DMS114 treated with DMSO at 0.1 percent for 48 hours (cell line): ENCODE measurements at regions not wholly inside any gene's neighbourhood (a gene's known extent, or its start where the extent isn't known, plus 50 kb on each side); places are given as distances from the start of the nearest gene placed in this dataset.

Source experiments
- DNase-seq: peaks from one replicate; lab custom pipeline; 2025; ENCODE audit not compliant: unreplicated experiment; lab: John Stamatoyannopoulos, UW

DNA sequence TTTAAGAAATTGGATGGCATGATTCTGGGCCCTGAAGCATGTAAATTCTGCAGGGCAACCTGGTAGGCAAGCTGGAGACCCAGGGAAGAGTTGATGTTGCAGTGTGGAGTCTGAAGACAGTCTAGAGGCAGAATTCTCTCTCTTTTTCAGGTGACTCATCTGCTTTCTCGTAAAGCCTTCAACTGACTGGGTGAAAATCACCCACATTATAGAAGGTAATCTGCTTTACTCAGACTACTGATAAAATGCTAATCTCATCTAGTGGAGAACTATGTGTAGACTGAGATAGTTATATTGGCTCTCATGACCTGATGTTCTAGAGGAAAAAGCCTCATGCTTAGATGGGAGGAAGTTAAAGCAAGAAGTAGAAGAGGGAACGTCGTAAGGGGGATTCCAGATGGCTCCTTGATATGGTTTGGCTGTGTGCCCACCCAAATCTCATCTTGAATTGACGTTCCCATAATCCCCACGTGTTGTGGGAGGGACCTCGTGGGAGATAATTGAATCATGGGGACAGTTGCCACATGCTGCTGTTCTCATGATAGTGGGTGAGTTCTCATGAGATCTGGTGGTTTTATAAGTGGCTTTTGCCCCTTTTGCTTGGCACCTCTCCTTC, 723.8 kb downstream of the BCL11B start:
- no peak for DNase-seq

DNA sequence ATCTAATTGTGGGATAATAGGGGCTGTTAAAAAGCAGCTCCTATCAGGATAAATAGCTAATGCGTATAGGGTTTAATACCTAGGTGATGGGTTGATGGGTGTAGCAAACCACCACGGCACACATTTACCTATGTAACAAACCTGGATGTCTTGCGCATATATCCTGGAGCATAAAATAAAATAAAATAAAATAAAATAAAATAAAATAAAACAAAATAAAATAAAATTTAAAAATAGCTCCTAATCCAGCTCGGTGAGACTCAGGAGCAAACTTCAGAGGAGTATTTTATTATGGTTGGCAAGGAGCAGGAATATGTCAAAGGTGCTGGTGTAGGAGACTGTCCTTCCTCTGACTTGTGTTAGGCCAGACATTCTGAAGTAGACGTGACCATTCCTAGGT, 721.0 kb downstream of the BCL11B start:
- no peak for DNase-seq

DNA sequence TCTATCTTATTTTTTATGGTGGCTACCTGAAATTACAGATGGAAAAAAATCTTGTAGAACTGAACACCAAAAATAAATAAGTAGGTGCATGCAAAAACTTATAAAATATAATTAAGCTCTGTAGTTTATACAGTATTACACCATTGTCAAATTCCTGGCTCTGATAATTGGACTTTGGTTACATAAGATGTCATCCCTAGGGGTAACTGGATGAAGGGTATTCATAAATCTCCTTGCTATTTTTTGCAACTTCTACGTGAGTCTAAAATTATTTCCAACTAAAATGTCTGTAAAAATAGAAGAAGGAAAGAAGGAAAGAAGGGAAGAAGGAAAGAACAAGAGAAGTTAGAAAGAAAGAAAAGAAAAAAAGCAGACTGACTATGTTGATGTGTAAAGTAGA, 716.6 kb downstream of the BCL11B start:
- DNase-seq, result no peak

GRCh38 chr14:98564006-98564405, 708.0 kb downstream of the BCL11B start:
- DNase-seq, result no peak

GRCh38 chr14:98564541-98564940, 707.5 kb downstream of the BCL11B start:
- DNase-seq, result no peak

GRCh38 chr14:98571104-98571503, 700.9 kb downstream of the BCL11B start:
- no peak for DNase-seq

DNA sequence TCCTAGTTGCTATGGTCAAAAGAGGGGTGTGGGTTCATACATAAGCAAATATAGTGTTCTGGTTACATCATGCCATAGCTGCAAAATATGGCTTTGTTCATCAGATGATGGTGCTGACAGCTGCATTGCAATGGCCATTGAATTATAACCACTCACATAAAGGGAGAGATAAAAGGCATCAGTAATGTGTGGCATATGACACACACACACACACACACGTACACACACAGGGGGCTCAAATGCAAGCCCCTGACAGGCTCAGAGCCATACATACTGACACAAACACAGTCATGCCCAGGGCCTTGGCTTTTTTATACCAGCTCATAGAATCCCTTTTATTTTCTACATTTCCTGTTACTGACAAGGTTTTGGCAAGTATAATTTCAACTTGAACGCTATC, 698.9 kb downstream of the BCL11B start:
- no peak for DNase-seq

DNA sequence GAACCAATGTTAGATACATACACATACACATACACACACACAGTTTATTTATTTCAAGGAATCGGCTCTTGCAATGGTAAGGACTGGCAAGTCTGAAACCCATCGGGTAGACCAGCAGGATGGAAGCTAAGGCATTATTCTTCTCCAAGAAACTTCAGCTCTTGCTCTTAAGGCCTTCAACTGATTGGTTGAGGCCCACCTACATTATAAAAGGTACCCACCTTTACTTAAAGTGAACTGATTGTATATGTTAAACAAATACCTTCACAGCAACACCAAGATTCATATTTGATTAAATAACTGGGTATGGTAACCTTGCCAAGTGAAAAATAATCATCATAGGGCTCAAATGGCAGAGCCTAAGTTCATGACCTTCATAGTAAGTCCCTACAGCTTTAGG, 695.5 kb downstream of the BCL11B start:
- DNase-seq, result no peak

DNA sequence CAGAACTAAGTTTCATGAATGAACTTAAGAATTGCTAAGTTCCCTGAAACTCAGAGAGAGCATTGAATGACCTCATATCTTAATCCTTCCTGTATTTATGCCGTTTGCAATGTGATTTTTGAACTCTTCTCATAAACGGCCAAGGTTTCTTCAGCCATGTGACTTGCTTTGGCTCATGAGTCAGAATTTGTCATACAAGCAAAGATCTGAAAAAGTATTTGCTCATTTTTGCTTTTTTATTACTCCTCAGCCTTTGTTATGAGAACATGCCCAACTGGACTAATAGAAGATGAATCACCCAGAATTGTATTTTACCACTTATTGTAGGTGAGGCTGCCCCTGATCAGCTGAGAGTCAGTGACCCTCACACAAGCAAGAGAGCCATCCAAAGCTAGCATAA, 693.8 kb downstream of the BCL11B start:
- no peak for DNase-seq

GRCh38 chr14:98579140-98579539, 692.9 kb downstream of the BCL11B start:
- DNase-seq, result no peak

GRCh38 chr14:98580131-98580678, 691.8 kb downstream of the BCL11B start:
- DNase-seq, result no peak

- DNase-seq, result no peak
These were observed 689.7 kb downstream of the BCL11B start for GRCh38 chr14:98582276-98582675.

DNA sequence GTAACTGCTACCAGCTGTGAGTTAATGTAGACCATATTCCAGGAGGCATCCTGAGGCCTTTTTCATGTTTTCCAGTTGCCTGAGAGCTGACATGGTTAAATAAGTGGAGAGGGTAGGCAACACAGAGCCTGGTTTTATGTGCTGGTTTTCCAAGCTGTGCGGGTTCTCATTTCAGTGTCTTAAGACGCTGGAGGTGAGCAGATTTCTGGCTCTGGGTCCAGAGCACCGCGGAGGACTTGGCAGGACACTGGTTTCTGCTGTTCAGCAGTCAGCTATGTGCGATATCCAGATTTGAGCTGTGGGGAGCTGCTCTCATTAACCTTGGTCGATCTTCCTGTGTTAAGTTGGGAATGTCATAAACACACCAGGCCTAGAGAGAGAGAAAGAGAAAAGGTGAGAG, 680.8 kb downstream of the BCL11B start:
- no peak for DNase-seq

DNA sequence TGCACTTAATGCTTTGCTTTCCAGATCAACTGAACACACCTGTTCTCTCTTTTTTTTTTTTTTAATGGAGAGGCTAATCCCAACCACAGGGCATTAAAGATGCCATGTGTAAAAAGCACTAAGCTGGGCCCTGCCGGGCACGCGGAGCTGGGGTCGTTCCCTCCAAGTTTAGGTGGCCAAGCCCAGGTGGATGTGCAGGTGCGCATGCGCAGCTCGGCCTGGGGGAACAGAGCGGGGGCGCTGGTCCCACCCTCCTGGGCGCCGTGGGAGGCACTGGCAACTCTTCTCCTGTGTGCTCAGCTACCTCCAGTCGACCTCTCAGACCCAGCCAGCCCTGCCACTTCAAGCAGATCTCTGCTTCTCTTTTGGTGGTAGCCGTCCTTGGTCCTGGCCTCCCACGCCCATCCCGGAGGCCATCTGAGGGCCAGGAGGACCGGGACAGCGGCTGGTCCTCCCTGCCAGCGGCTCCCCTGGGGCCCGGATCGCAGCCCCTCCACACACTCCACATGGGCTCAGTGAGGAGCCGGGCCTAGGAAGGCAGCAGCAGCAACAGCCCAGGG, 679.3 kb downstream of the BCL11B start:
- DNase-seq, result no peak

DNA sequence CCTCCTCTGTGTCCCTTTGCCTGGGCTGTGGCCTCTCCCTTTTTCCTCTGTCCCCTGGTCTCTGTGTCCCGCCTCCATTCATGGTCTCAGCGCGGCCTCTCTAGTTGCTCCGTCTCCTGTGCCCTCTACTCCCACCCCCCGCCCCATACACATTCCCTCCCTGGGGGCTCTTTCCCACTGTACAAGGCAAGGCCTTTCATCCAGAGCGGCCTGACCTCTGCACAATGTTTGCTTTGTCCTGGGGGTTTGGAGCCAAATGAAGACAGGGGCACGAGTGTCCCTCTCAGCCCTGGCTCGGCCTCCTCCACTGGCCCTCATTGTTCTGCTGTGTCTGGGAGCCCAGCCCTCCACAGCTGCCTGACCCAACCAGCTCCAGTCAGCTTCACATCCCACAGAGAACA, 678.6 kb downstream of the BCL11B start:
- DNase-seq, result no peak

DNA sequence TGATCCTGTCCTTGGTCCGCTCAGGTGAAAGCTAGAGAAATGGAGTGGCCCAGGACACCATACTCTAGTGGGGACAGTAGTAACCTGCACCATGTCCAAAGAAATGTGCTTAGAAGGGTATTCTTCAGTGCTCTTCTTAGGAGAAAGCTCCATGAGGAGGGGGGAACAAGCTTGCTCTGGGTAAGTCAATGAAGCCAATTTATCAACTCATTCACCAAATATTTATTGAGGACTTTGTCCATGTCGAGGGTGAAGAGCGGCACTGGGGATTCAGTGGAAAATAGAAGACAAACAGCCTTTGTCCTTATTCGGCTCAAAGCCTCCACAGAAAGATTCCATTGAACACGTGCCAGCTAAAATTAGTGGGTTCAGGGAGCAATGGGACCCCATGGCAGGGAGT, 677.8 kb downstream of the BCL11B start:
- no peak for DNase-seq

- DNase-seq, result no peak
These were observed 673.4 kb downstream of the BCL11B start for GRCh38 chr14:98598576-98598975.

GRCh38 chr14:98599082-98599481, 672.9 kb downstream of the BCL11B start:
- no peak for DNase-seq

- DNase-seq, result no peak
These were observed 669.0 kb downstream of the BCL11B start for GRCh38 chr14:98602983-98603382.

DNA sequence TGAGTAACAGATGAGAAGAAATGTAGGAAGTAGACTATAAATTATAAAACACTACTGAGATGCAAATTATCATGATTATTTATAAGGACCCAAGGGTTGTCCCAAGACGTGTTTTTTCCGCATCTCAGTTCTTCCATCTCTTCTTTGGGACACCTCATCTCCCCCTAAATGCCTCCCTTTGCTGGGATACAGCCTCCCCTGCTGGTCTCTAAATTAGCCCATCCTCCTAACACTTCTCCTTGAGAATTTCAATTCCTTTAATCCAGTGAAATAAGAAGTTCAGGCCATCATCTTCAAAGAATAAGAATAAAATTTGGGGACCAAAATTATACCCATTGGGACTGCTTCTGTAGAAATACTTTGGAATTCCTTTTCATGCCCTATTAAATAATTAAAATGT, 667.0 kb downstream of the BCL11B start:
- no peak for DNase-seq

DNA sequence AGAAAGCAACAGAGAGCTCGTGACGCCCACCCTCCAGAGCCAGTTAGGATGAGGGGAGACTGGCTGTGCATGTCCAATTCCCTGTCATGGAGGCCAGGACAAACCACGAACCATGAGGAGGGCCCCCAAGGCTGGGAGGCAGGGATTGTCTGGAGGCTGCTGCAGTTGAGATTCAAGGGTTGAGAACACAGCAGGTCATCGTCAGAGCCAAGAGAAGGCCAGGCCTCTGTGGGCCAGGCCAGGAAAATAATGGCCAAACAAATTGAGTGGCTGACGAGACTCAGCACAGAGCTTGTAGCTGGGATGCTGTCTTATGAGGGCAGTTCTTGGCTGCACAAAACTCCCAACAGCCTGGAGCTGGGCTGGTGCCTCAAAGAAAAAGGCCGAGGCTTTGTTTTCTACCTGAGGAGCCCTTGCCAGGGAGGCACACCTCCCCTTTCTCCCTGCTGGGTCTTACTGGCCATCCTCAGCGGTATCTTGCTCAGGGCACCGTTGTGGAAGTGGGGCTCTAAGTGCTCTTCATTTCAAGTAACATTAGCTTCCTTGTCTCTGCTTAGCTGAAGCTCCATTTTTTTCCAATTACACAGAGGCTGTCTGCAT, 665.9 kb downstream of the BCL11B start:
- no peak for DNase-seq

- DNase-seq, result no peak
These were observed 665.2 kb downstream of the BCL11B start for GRCh38 chr14:98606816-98607215.
